B cell (primary cell): ENCODE measurements at regions not wholly inside any gene's neighbourhood (a gene's known extent, or its start where the extent isn't known, plus 50 kb on each side); places are given as distances from the start of the nearest gene placed in this dataset.

Experiments used
- ATAC-seq: fragments of 200-7000 bp; cut with Tn5 transposase; one replicate; pipeline ENCODE4 v1.10.0; 2021; ENCODE audit warnings: low read depth, mild to moderate bottlenecking, moderate number of reproducible peaks, moderate library complexity
- CTCF ChIA-PET: fragments of 350-600 bp; sonication (Branson Sonifier 250); formaldehyde crosslinking; loops from one replicate; lab custom pipeline; 2021; ENCODE audit warnings: antibody characterized with exemption, inconsistent platforms; lab: Charles Lee
- POLR2A ChIA-PET: fragments of 350-600 bp; sonication (Branson Sonifier 250); formaldehyde crosslinking; loops from one replicate; lab custom pipeline; 2021; ENCODE audit warnings: antibody characterized with exemption; lab: Charles Lee
- DNase-seq: peaks from one replicate; pipeline ENCODE4 v3.0.0; 2013
- H2AFZ ChIP-seq: 2 replicates; pipeline ENCODE4 v1.6.1; 2012; ENCODE audit warnings: mild to moderate bottlenecking, low read depth, low read length; ENCODE audit not compliant: insufficient read depth, poor library complexity, severe bottlenecking
- H3K27ac ChIP-seq, 2 donors: 1 replicate in 1 of 2; 2 replicates in 1 of 2; pipeline ENCODE4 v1.5.1; 2012 to 2013; ENCODE audit warnings: low read length in 2 of 2, mild to moderate bottlenecking in 2 of 2, moderate library complexity in 1 of 2
- H3K27me3 ChIP-seq, 4 experiments: fragments of 200-600 bp in 1 of 4; sonication (generic) in 1 of 4; replicated peaks in 1 of 4; 1 replicate in 2 of 4; 2 replicates in 2 of 4; pipeline versions ENCODE4 v1.6.1 to v1.7.0; 2013 to 2016; ENCODE audit warnings: low read length in 3 of 4, mild to moderate bottlenecking in 2 of 4, mixed read lengths in 1 of 4, moderate library complexity in 1 of 4; ENCODE audit not compliant: insufficient read depth in 4 of 4, control insufficient read depth in 3 of 4; ENCODE audit errors: control extremely low read depth in 1 of 4
- H3K36me3 ChIP-seq, 2 experiments: replicated peaks in 1 of 2; 1 replicate in 1 of 2; 2 replicates in 1 of 2; pipeline versions ENCODE4 v1.6.1 to v1.7.1; 2013; ENCODE audit warnings: low read length in 1 of 2; ENCODE audit not compliant: insufficient read depth in 2 of 2, control insufficient read depth in 1 of 2; ENCODE audit errors: control extremely low read depth in 1 of 2, extremely low read depth in 1 of 2
- H3K4me1 ChIP-seq, 2 donors: fragments of 200-600 bp in 1 of 2; sonication (generic) in 1 of 2; 1 replicate in 1 of 2; 2 replicates in 1 of 2; pipeline versions ENCODE4 v1.5.1 to v1.6.1; 2013 to 2017; ENCODE audit warnings: low read length in 2 of 2; ENCODE audit not compliant: control insufficient read depth in 2 of 2, insufficient read depth in 2 of 2
- H3K4me2 ChIP-seq: replicated peaks from 2 replicates; pipeline ENCODE3; 2012; ENCODE audit warnings: mild to moderate bottlenecking, low read depth, low read length; ENCODE audit not compliant: poor library complexity, severe bottlenecking
- H3K4me3 ChIP-seq, 5 experiments: fragments of 200-600 bp in 1 of 5; sonication (generic) in 1 of 5; 1 replicate in 3 of 5; 2 replicates in 2 of 5; pipeline versions ENCODE4 v1.5.1 to v1.7.0; 2011 to 2016; ENCODE audit warnings: low read length in 4 of 5, mild to moderate bottlenecking in 4 of 5, low read depth in 2 of 5, control low read depth in 1 of 5, moderate library complexity in 1 of 5; ENCODE audit not compliant: insufficient read depth in 1 of 5; ENCODE audit errors: control extremely low read depth in 1 of 5, extremely low read depth in 1 of 5
- H3K79me2 ChIP-seq: fragments of 200-600 bp; sonication (generic); one replicate; pipeline ENCODE4 v1.6.0; 2016; ENCODE audit warnings: low read length; ENCODE audit not compliant: control insufficient read depth, insufficient read depth
- H3K9ac ChIP-seq: fragments of 200-600 bp; sonication (generic); 2 replicates; pipeline ENCODE4 v1.6.1; 2017; ENCODE audit warnings: mild to moderate bottlenecking, low read length, moderate library complexity
- H3K9me3 ChIP-seq, 3 donors: one replicate each; pipeline versions ENCODE4 v1.6.1 to v1.7.1; 2013; ENCODE audit warnings: low read length in 2 of 3; ENCODE audit not compliant: control insufficient read depth in 2 of 3, insufficient read depth in 1 of 3; ENCODE audit errors: control extremely low read depth in 1 of 3
- H4K20me1 ChIP-seq: 2 replicates; pipeline ENCODE4 v1.6.0; 2012; ENCODE audit warnings: mild to moderate bottlenecking, low read length; ENCODE audit not compliant: insufficient read depth, control insufficient read depth, poor library complexity, severe bottlenecking
- H3K27ac Mint-ChIP-seq: one replicate; pipeline ENCODE4 v1.8.0; 2021; ENCODE audit warnings: mixed read lengths
- H3K27me3 Mint-ChIP-seq: one replicate; pipeline ENCODE4 v1.8.0; 2021; ENCODE audit warnings: mixed read lengths
- H3K4me1 Mint-ChIP-seq: one replicate; pipeline ENCODE4 v1.8.0; 2021; ENCODE audit warnings: mixed read lengths
- H3K4me3 Mint-ChIP-seq: one replicate; pipeline ENCODE4 v1.8.0; 2021; ENCODE audit warnings: mixed read lengths
- H3K9me3 Mint-ChIP-seq: one replicate; pipeline ENCODE4 v1.8.0; 2022; ENCODE audit warnings: mixed read lengths; ENCODE audit not compliant: insufficient read depth
- EZH2 ChIP-seq: IDR thresholded peaks from 2 replicates; pipeline ENCODE4 v1.6.1; 2012; ENCODE audit warnings: borderline replicate concordance, low read depth, mild to moderate bottlenecking, moderate library complexity, low read length; ENCODE audit not compliant: insufficient read depth, poor library complexity, severe bottlenecking
- WGBS: methylation state at CpG from one replicate; pipeline ENCODE4 v1.1.5; 2013; ENCODE audit warnings: missing lambda C conversion rate; ENCODE audit not compliant: insufficient coverage; 5-methylcytosine and 5-hydroxymethylcytosine counted together
- intact Hi-C: fragments of 100-400 bp; cut with micrococcal nuclease; formaldehyde crosslinking; loops from one replicate; pipeline ENCODE4 v1.10.0; 2022
- TF ChIP-seq, protein P1 (sequence below): fragments of 200-600 bp; IDR thresholded peaks from one replicate; pipeline ENCODE4 v1.8.0; 2022; ENCODE audit warnings: antibody characterized with exemption, mild to moderate bottlenecking

DNA sequence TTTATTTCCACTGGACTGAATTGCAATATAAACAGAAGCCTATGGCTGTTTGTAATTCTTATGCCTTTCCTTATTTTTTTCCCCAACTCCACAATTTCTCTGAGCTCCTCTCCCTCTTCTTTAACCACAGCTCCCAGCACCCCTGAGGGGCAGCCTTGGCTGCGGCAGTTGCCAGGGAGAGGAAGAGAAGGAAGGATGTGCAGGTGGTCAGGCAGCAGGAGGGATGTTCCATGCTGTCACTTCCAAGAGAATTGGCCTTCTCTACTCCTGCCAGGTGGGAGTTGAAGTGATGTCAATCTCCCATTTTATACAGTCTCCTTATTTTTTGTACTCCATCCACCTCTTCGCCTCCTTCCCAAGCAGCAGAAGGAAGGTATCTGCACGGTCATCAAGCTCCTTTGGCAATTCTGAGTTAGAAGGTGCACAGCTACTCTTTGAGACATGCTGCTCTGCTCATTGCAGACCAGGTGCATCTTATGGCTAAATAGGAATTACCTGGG lies 343.3 kb upstream of the RPS6KA3 start:
- TF ChIP-seq, protein P1, sequence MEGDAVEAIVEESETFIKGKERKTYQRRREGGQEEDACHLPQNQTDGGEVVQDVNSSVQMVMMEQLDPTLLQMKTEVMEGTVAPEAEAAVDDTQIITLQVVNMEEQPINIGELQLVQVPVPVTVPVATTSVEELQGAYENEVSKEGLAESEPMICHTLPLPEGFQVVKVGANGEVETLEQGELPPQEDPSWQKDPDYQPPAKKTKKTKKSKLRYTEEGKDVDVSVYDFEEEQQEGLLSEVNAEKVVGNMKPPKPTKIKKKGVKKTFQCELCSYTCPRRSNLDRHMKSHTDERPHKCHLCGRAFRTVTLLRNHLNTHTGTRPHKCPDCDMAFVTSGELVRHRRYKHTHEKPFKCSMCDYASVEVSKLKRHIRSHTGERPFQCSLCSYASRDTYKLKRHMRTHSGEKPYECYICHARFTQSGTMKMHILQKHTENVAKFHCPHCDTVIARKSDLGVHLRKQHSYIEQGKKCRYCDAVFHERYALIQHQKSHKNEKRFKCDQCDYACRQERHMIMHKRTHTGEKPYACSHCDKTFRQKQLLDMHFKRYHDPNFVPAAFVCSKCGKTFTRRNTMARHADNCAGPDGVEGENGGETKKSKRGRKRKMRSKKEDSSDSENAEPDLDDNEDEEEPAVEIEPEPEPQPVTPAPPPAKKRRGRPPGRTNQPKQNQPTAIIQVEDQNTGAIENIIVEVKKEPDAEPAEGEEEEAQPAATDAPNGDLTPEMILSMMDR: no peak
- TF ChIP-seq EZH2: no peak
- Mint-ChIP-seq H3K27me3 (peaks cover 10% of the 10 kb centered on the region), H3K4me3 (no peak overlapping the region), H3K27ac (no peak overlapping the region), H3K9me3 (no peaks in the 10 kb centered on the region), H3K4me1 (no peaks in the 10 kb centered on the region)
- WGBS: no CpG with 5 or more reads among the region's 3 CpGs
- intact Hi-C loops: no loop called here
- Histone ChIP-seq H3K79me2 (no peaks in the 10 kb centered on the region), H3K27me3 (no peaks in the 10 kb centered on the region), H3K9ac (no peak overlapping the region), H3K9me3 (no peaks in the 10 kb centered on the region), H4K20me1 (no peaks in the 10 kb centered on the region), H3K36me3 (no peaks in the 10 kb centered on the region), H3K4me2 (no peak overlapping the region), H3K4me1 (no peaks in the 10 kb centered on the region), H3K27ac (no peak overlapping the region), H3K4me3 (no peak overlapping the region), H2AFZ (no peak overlapping the region)
- ATAC-seq (no peak), DNase-seq (no peak)
- CTCF ChIA-PET: no interaction called here
- POLR2A ChIA-PET: no interaction called here

DNA sequence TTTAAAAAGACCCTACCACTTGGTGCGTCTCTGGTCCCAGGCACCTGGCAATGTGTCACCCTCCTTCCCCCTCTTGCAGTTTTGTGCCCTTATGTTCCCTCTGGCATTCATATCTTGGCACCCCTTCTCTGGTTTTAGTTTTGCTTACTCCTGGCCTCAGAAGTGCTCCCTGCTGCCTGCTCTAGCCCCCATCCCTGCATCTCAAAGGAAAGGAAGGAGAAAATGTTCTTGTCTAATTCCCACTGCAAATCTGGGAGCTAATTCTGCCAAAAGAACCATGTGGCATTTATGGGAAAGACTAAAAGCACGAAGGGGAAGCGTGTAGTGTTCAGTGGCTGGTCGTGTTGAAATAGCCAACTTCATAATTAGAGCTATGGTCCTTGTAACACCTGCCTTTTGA lies 340.1 kb upstream of the RPS6KA3 start:
- Mint-ChIP-seq H3K27ac (no peak overlapping the region), H3K9me3 (no peaks in the 10 kb centered on the region), H3K27me3 (peaks cover 15% of the 10 kb centered on the region), H3K4me3 (no peak overlapping the region), H3K4me1 (no peaks in the 10 kb centered on the region)
- intact Hi-C loops: no loop called here
- ChIA-PET CTCF (no interaction called here), POLR2A (no interaction called here)
- no peaks in the 10 kb centered on the region for H3K36me3 ChIP-seq
- no peak overlapping the region for H3K27ac ChIP-seq
- no peaks in the 10 kb centered on the region for H4K20me1 ChIP-seq
- TF ChIP-seq, protein P1: no peak
- no peak for TF ChIP-seq EZH2
- no peak overlapping the region for H2AFZ ChIP-seq
- no peaks in the 10 kb centered on the region for H3K4me1 ChIP-seq
- no peak overlapping the region for H3K9ac ChIP-seq
- WGBS: 100% methylated on average over 1 of the region's 4 CpGs
- no peaks in the 10 kb centered on the region for H3K27me3 ChIP-seq
- no peaks in the 10 kb centered on the region for H3K9me3 ChIP-seq
- H3K79me2 ChIP-seq: no peaks in the 10 kb centered on the region
- no peak for DNase-seq
- H3K4me3 ChIP-seq: no peak overlapping the region
- H3K4me2 ChIP-seq: no peak overlapping the region
- ATAC-seq: no peak
